HG03565 (cell line): ENCODE measurements at regions not wholly inside any gene's neighbourhood (a gene's known extent, or its start where the extent isn't known, plus 50 kb on each side); places are given as distances from the start of the nearest gene placed in this dataset.
"Not testable (repeated sequence)": the region's sequence is repeated elsewhere in the genome, so short reads cannot be mapped to it uniquely, and the experiment has no call there.

ENCODE experiments used
- ATAC-seq: cut with Tn5 transposase; IDR thresholded peaks from one replicate; pipeline ENCODE4 v1.9.1; 2021; ENCODE audit warnings: mild to moderate bottlenecking, moderate library complexity; ENCODE audit not compliant: unreplicated experiment

DNA sequence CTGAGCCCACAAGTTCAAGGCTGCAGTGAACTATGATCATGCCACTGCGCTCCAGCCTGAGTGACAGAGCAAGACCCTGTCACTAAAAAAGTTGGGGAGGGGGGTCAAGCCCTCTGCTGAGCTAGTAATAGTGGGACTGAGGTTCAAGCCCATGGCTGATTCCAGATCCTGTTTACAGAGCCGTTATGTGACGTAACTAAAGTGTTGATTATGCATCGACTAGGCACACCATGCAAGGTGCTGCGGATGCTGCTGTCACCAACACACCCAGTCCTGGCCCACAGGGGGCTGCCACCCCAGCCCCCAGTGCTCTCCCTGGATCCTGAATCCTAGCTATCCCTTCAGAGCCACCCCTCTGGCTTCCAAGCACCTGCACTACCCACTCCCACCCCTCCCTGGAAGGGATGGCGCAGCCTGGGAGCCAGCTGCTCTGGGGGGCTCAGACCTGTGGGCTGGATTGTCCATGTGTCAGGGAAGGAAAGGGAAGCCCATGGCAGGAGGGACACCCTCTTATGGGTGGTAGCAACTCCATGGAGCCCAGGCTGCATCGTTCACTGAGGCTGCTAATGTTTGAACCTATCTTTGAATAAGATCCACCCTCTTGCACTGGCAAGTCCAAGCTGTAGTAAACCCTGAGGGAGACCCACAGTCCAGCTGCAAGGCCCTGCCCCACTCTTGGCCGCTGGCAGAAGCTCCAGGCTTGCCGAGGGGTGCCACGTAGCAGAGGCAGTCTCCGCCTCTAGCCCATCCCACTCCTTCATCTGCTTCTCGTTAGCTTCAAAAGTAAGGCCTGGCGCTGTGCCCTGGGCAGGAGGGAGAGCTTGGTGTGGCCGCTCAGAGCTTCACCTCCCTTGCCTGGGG is 95.0 kb downstream of the SNX5 start:
- ATAC-seq: no peak

DNA sequence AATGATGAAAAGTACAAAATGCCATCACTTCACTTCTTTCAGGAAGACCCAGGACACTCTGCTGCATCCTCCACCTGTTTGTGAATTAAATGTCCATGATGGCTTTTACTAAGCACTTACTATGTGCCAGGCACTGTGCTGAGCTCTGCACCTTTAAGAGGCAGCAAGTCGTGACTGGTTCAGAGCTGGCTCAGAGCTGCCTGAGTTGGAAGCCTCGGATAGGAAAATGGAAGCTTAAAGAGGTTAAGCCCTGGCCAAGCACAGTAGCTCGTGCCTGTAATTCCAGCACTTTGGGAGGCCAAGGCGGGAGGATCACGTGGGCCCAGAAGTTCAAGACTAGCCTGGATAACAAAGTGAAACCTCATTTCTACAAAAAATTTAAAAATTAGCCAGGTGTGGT is 95.6 kb downstream of the SNX5 start:
- ATAC-seq: no peak

DNA sequence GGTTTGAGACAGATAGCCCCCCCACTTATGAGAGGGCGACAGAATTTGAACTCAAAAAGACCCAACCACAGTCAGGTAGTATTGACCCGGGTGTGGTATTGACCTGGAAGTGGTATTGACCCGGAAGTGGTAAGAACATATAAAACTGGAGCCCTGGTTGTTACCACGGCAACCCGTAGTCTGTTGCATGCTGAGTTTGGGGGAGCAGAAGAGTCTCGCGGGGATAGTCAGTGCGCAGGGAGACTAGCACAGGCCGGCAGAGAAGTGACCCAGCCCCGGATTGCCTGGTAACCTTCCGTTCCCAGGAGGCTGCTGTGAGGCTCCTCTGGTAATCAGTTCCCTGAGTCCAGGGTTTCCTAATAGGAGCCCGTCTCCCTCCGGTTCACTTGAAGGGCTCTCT is 96.2 kb downstream of the SNX5 start:
- ATAC-seq: no peak

DNA sequence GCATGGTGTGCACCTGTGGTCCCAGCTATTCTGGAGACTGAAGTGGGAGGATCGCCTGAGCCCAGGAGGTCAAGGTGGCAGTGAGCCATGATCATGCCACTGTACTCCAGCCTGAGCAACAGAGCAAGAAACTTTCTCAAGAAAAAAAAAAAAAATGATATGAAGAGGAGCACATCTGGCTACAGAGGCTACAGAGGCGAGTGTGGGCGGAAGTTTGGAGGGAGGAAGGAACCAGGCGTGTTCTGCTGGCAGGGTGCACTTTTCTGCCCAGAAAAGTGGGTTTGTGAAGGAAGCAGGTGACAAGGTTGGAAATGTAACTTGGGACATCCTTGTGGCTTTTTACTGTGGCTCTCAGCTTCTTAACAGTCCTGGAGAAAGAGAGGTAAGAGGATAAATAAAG is 96.7 kb downstream of the SNX5 start:
- no peak for ATAC-seq

DNA sequence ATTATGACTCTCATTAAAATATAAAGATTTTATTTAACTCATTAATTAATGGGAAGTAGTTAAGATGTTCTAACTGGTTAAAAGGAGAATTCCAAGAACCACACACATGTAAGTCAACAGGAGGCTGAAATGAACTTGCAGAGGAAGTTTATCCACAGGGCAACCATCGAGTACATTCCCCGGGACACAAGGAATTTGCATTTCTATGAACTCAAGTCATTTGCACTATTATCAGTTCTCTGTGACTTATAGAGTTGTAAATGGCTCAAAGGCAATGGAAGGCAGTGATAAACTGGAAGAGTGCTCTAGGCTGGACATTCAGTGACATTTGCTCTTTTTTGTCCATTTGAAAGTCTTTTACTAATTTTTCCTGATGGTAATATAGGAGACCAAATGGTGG is 97.4 kb downstream of the SNX5 start:
- ATAC-seq: no peak

DNA sequence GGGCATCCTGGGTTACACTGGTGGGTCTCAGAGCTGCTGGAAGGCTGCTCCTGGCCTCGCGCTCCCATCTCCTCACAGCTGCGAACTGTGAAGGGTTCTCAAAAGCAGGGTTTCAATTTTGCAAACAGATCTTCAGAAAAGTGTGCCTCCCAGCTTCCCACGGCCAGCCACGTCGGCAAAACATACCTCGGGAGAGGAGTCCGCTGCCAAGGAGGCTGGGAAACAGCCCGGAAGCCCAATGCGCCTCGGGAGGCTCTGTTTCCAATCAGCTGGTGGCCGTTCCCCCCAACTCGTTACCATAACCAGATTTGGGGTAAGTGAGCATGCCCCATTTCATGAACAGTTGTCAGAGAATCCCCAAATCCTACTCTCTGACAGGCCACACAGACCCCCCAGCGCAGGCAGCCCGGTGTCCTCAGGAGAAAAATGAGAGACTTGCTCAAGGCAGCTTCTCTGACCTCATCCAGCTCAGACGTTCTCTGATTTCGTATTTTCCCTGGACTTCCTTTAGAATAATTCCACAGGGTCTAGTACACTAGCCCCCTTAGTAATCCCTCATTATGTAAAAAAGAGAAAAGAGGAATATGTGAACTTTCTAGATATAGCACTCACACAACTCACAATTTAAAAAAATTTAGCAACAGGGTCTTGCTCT is 98.4 kb downstream of the SNX5 start:
- no peak for ATAC-seq

GRCh38 chr20:17869295-17869994 is 99.1 kb downstream of the SNX5 start:
- ATAC-seq: no peak

DNA sequence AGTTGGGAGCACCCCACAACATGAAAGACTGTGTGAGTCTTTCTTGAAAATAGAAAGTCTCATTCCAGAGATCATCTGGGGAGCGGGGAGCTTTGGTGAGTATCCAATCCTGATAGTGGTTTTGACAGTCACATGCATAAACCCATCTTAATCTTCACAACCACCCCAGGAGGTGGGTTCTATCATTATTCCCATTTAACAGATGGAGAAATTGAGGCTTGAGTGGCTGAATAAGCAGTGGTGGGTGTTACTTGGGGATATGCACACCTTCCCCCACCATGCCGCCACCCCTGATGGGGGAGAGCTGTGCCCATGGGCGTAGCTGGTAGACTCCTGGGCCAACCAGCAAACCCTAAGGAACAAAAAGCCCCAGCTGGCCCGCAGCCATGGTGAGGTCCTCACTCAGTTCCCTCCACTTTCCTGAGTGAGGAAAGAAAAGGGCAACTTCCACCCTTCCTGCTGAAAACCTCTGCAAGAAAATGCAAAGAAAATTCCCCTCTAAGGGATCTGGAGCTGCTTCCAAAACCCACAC is 99.8 kb downstream of the SNX5 start:
- no peak for ATAC-seq

- ATAC-seq: no peak
These were observed 100.4 kb downstream of the SNX5 start for GRCh38 chr20:17868151-17868550.

DNA sequence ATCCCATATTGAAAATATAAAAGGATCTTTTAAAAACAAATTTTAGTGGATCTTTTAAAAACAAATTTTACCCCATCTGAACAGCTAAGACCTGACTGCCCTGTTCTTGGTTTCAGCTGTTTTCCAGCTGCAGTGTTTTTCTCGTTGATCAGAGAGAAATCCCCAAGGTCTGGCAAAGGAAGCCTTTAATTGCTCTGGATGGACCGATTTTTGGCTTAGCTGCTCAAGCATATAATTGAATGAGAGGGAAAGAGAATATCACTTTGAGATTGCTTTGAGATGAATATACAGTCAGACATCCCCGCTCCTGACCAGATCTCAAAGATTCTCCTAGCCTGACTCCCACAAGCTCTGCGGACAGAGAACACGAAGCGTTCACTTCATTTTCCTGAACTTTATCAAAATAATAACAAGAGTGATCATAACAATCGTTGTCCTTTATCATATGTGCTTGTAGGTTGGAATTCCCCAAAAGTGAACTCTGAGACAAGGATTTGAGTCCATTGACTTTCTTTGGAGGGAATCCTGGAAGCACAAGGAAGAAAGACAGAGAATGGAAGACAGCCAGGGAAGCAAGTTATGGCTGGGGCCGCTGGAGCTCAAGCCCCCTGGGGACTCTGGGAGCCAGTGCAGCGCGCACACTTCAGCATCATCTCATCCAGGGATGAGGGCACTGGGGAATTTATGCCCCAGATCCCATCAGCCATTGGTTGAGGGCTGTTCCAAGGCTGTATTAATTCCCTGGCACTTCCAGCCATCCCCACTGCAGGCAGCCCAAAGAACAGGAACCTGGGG is 101.3 kb downstream of the SNX5 start:
- ATAC-seq: no peak

DNA sequence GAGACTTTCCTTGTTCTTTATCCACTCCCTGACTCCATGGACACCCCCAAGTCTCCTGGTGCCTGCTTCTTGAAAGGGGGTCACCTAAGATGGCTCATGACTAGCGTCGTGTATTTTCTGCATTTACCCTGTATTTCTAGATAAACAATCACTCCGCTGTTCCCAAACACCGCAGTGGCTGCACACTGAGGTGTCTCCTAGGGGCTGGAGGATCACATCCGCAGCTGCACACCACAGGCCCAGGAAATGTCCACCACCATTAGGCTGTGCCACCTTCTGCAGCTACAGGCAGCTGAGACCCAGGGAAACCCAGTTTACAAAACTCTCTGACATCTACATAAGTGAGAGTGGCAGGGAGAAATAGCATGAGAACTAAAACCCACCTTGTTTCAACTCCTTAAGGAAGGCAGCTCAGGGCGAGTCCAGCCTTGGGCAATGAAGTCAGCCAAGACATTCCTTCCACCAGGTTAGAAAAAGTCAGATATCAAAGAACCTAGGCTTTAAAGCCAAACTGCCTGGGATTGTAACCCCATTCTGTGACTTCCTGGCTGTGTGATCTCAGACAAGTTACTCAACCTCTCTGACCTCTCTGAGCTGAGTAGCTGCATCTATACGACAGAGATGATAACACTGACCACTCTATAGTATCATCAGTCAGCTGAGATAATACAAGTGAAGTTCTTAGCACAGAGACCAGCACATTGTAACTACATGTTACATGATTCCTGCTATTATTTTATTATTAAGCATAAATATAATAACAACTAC is 102.2 kb downstream of the SNX5 start:
- ATAC-seq: no peak

- ATAC-seq: no peak
These were observed 104.9 kb downstream of the SNX5 start for GRCh38 chr20:17863577-17864292.

DNA sequence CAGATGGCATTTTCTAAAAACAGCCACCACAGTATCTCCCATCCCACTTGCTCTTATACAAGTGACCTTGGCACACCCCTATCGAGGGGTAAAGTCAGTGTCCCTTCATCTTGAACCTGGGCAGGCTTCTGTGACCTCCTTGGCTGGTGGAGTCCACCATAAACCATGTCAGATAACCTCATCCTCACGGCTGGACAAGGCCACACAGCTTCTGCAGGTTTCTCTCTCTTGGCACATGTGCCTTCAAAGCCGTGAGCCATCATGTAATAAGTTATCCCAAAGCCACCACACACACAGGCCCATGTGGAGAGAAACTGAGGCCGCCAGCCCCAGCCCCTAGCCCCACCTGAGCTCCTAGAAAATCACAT is 105.4 kb downstream of the SNX5 start:
- no peak for ATAC-seq

GRCh38 chr20:17862171-17862570 is 106.4 kb downstream of the SNX5 start:
- no peak for ATAC-seq

- not testable (repeated sequence) for ATAC-seq
These were observed 107.0 kb downstream of the SNX5 start for GRCh38 chr20:17861620-17862019.

DNA sequence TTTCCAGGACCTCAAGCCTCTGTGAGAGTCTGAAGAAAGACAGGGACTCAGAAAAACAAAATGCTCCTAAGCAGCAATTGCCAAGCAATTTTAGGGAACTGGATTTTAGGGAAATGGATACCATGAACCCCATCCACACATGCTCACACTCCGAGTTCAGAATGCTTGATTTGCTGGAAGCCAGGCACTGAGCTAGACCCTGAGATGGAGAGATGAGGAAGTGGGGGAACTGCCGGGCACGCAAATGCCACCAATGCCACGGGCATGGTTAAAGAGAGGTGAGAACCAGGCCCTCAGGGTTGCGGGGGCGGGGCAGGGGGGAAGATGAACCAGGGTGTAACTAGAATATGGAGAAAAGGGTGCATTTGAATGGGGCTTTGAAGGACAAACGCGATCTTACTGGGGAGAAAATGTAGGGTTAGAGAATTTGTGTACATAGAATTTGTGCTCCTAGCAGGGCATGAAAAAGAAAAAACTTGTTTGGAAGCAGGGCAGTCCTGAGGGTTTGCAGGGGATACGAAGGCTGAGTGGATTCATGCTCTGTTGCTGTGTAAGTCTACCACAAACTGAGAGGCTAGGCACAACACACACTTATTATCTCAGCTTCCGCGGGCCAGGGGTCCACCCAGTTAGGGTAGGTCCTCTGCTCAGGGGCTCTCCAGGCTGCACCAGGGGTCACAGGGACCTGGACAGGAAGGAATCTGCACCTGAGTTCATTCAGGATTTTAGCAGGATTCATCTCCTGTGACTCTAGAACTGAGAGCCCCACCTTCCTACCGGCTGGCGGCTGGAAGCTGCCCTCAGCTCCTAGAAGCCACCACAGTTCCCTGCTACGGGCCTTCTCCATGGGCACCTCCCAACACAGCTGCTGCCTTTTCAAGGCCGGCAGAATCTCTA is 108.0 kb downstream of the SNX5 start:
- ATAC-seq: no peak

DNA sequence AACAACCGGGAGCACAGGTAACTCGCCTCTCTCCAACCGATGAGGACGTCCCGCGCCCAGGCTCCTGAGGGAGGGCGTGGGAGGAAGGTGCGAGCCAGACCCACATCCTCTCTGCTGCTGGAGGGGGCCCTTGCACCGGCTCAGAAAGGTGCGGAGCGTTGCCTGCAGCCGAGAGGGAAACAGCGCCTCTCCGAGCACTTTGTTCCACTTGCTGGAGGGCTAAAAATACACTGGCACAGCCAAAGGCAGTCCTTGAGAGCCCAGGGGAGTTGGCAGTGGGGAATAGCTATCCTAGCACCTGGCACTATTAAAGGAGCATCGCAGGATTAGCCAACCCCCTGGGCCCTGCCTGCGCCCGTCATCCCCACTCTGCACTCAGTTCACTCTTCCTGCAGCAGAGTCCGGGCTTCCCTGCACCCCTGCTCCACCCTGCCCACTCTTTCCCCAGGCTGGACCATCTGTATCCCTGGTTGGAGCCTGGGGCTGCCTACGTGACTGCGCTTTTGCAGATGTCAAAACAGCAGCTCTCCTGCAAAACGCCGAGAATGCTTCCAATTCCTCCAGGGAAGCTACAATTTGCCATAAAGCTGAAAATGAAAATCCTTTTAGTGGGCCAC is 108.9 kb downstream of the SNX5 start:
- no peak for ATAC-seq

DNA sequence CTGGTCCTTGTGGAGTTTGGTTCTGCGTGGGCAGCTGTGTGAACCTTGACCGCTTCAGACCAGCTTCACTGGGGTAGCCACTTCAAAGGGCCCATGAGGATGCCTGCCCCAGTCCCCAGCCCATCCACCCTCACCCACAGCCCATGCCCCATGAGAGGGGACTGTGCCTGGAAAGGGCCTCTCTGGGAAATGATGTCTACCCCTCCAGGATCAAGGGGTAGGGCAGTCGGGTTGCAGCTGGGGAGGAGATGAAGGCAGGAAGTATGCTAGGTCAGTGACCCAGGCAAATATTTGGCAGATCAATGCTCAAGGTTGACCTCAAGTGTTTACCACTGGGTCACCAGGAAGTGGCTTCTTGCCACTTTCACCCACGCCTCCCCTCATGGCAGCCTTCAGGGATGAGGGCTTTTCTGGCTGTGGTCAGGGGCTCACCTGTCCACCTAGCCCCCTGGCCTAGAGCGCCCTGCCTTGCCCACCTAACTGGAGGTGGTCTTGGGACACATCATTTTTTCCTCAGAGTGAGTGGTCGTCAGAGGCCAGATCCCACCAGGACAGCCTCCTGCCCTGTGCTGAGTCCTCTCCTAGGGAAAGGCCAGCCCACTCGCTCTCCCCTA is 109.5 kb downstream of the SNX5 start:
- ATAC-seq: no peak
